ENCODE measurements at regions not wholly inside any gene's neighbourhood (a gene's known extent, or its start where the extent isn't known, plus 50 kb on each side); places are given as distances from the start of the nearest gene placed in this dataset.

DNA sequence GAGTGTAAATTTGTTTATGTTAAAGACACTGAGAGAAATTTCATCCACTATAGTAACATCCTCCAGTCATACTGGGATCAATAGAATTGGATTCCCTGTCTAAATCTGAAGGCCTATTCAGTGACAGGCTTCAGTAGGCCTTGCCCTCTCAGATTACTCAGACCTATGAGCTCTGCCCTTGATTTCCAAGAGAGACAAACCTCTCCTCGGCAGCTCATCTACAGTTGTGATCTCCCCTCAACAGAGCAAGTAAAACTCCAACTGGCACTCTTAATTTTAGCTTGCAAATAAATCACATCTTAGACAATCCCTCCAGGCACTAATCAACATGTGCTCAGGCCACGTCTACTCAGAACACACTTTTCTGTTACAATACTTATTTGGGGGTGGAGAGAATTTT is 1191.4 kb upstream of the PHF14 start:
- dilution Hi-C loops (cut with HindIII; ENCODE audit: low sequenced_read_pairs, unreplicated experiment) (no loop called here), intact Hi-C loops (cut with micrococcal nuclease) (no loop called here), in situ Hi-C loops (cut with MboI; ENCODE audit: low sequenced_read_pairs) (no loop called here)
- Histone ChIP-seq H4K91ac (ENCODE audit: insufficient read depth, low read depth, low read length) (no peak overlapping the region), H3K27me3 (ENCODE audit: control insufficient read depth, insufficient read depth, low read length) (no peaks in the 10 kb centered on the region), H2BK120ac (ENCODE audit: low read depth, low read length) (no peak overlapping the region), H2BK20ac (ENCODE audit: low read depth, low read length) (no peak overlapping the region), H3K27ac (ENCODE audit: insufficient read depth, low read length) (no peak overlapping the region), H3K14ac (replicated peaks; ENCODE audit: low read depth, low read length) (no peak overlapping the region), H3K4me1 (ENCODE audit: control insufficient read depth, insufficient read depth, low read length) (no peaks in the 10 kb centered on the region), H3K4me2 (ENCODE audit: low read depth, low read length) (no peak overlapping the region), H3K23ac (ENCODE audit: low read depth, low read length) (no peak overlapping the region), H2AK9ac (replicated peaks; ENCODE audit: low read depth, low read length, poor library complexity) (no peak overlapping the region), H4K20me1 (ENCODE audit: insufficient read depth, low read length) (no peaks in the 10 kb centered on the region), H4K5ac (ENCODE audit: low read depth, low read length) (no peak overlapping the region), H3K4me3 (ENCODE audit: insufficient read depth, low read depth, low read length) (no peak overlapping the region), H2AK5ac (ENCODE audit: low read depth, low read length) (no peak overlapping the region), H2BK15ac (ENCODE audit: low read depth, low read length) (no peak overlapping the region), H3K18ac (ENCODE audit: low read depth, low read length) (no peak overlapping the region), H3K36me3 (ENCODE audit: control insufficient read depth, insufficient read depth, low read length) (no peaks in the 10 kb centered on the region), H3K9me3 (ENCODE audit: control insufficient read depth, insufficient read depth, low read length) (peaks cover 18% of the 10 kb centered on the region), H2BK5ac (ENCODE audit: low read depth, low read length, poor library complexity, severe bottlenecking) (no peak overlapping the region), H3K79me1 (ENCODE audit: low read depth in 1 of 2, low read length in 2 of 2) (no peaks in the 10 kb centered on the region), H4K8ac (ENCODE audit: low read depth in 2 of 2, low read length in 2 of 2) (no peak overlapping the region), H2AFZ (replicated peaks; ENCODE audit: low read length, poor library complexity) (no peak overlapping the region), H3K4ac (ENCODE audit: low read depth, low read length) (no peak overlapping the region), H3K56ac (ENCODE audit: extremely low read depth, insufficient read depth, low read length) (no peak overlapping the region), H3K9me1 (ENCODE audit: insufficient read depth, low read length) (no peaks in the 10 kb centered on the region), H3K9ac (ENCODE audit: low read depth, low read length) (no peak overlapping the region)
- no TSS peak for BruUV-seq (replicated peaks)
- ChIA-PET CTCF (no interaction called here), POLR2A (ENCODE audit: unreplicated experiment) (no interaction called here)
- TF ChIP-seq MAFK (IDR thresholded peaks at IDR 0.05; ENCODE audit: low read depth, low read length) (no peak), CTCF (conservative IDR thresholded peaks at IDR 0.05; ENCODE audit: low read depth, low read length) (no peak), POLR2A (IDR thresholded peaks at IDR 0.05; ENCODE audit: low read depth, low read length) (no peak), NFE2L2 (IDR thresholded peaks at IDR 0.05; ENCODE audit: low read depth, low read length) (no peak), BHLHE40 (IDR thresholded peaks at IDR 0.05; ENCODE audit: low read depth, low read length) (no peak), SMC3 (IDR thresholded peaks at IDR 0.05; ENCODE audit: low read depth, low read length) (no peak), MXI1 (IDR thresholded peaks at IDR 0.05; ENCODE audit: borderline replicate concordance, low read depth, low read length) (no peak), RCOR1 (IDR thresholded peaks at IDR 0.05; ENCODE audit: insufficient replicate concordance, low read length) (no peak)
- TF ChIP-seq, protein P1, sequence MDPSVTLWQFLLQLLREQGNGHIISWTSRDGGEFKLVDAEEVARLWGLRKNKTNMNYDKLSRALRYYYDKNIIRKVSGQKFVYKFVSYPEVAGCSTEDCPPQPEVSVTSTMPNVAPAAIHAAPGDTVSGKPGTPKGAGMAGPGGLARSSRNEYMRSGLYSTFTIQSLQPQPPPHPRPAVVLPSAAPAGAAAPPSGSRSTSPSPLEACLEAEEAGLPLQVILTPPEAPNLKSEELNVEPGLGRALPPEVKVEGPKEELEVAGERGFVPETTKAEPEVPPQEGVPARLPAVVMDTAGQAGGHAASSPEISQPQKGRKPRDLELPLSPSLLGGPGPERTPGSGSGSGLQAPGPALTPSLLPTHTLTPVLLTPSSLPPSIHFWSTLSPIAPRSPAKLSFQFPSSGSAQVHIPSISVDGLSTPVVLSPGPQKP (IDR thresholded peaks at IDR 0.05; ENCODE audit: borderline replicate concordance, low read depth, low read length) = no peak
- ATAC-seq (ENCODE audit: low read depth) (no peak), DNase-seq (no peak)
- whole genome bisulfite sequencing, 2 experiments (ENCODE audit: extremely low coverage in 2 of 2, insufficient read length in 1 of 2) = no CpG with 5 or more reads among the region's 2 CpGs

Measured in IMR-90 (cell line).